Thoracic aorta (tissue), 2 donors: ENCODE measurements at regions not wholly inside any gene's neighbourhood (a gene's known extent, or its start where the extent isn't known, plus 50 kb on each side); places are given as distances from the start of the nearest gene placed in this dataset.

Source experiments
- ATAC-seq: fragments of 150-250 bp; one replicate; pipeline ENCODE4 v1.8.0; 2017; ENCODE audit warnings: low read depth; ENCODE audit not compliant: insufficient number of reproducible peaks, low FRiP score
- DNase-seq: peaks from one replicate; pipeline ENCODE4 v3.0.0-alpha.2; 2020; ENCODE audit warnings: low spot score
- H3K27ac ChIP-seq, 2 donors: fragments of 200-600 bp; sonication (generic); 1 replicate in 1 of 2; 2 replicates in 1 of 2; pipeline ENCODE4 v1.5.1; 2016; ENCODE audit warnings: mild to moderate bottlenecking in 2 of 2, moderate library complexity in 2 of 2
- H3K27me3 ChIP-seq: fragments of 200-600 bp; sonication (generic); replicated peaks from 2 replicates; pipeline ENCODE4 v1.6.0; 2016; ENCODE audit warnings: mild to moderate bottlenecking; ENCODE audit not compliant: insufficient read depth
- H3K36me3 ChIP-seq: fragments of 200-600 bp; sonication (generic); one replicate; pipeline ENCODE4 v1.5.1; 2016
- H3K4me1 ChIP-seq, 2 donors: fragments of 200-600 bp; sonication (generic); 1 replicate in 1 of 2; 2 replicates in 1 of 2; pipeline versions ENCODE4 v1.5.1 to v1.6.0; 2016; ENCODE audit warnings: low read depth in 2 of 2, mild to moderate bottlenecking in 1 of 2; ENCODE audit not compliant: control insufficient read depth in 1 of 2
- H3K4me3 ChIP-seq: fragments of 200-600 bp; sonication (generic); 2 replicates; pipeline ENCODE4 v1.5.1; 2016; ENCODE audit warnings: mild to moderate bottlenecking
- H3K9me3 ChIP-seq: fragments of 200-600 bp; sonication (generic); 2 replicates; pipeline ENCODE4 v1.5.1; 2016
- CTCF ChIP-seq: fragments of 200-600 bp; sonication (generic); IDR thresholded peaks from one replicate; pipeline ENCODE4 v1.5.1; 2019; ENCODE audit warnings: antibody characterized with exemption

DNA sequence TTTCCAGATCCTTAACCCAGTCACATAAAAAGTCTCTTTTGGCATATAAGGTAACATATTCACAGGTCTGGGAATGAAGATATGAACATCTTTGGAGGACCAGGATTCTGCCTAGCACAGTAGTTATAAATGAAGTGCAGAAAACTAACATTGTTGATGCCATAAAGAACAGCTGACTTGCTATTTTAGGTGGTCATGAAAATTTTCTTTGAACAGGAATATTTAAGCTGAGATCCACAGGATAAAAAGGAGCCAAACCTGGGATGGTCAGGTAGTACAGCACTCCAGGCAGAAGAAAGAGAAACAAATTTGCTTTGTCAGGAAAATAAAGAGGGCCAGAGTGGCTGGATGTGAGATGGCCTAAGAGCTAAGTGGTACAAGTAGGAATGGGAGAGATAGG is 80.0 kb downstream of the CENPW start:
- no peak for DNase-seq
- no peak overlapping the region for H3K4me3 ChIP-seq
- no peaks in the 10 kb centered on the region for H3K36me3 ChIP-seq
- no peaks in the 10 kb centered on the region for H3K9me3 ChIP-seq
- no peaks in the 10 kb centered on the region for H3K27me3 ChIP-seq
- no peak for TF ChIP-seq CTCF
- H3K27ac ChIP-seq, result no peak overlapping the region
- H3K4me1 ChIP-seq, result no peaks in the 10 kb centered on the region
- ATAC-seq, result no peak

DNA sequence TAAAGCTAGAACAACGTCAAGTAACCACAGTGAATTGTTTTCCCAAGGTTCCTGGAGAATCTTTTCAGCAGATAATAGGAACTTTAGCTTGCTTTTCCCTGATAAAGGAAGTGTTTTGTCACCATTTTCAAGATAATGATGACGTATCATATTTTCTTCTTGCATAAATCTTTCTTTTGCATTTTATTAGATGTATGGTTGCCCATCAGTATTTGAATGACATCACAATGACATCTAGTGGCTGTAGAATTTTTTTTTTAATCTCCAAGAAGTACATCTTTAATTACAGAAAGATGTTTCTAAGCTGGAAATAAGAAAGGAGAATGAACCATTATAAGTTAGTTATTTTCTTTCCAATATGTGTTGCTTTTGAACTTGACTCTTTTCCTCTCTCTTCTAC is 83.0 kb downstream of the CENPW start:
- Histone ChIP-seq H3K4me3 (no peak overlapping the region), H3K27me3 (no peaks in the 10 kb centered on the region), H3K36me3 (no peaks in the 10 kb centered on the region), H3K27ac (no peak overlapping the region), H3K9me3 (no peaks in the 10 kb centered on the region), H3K4me1 (no peaks in the 10 kb centered on the region)
- no peak for ATAC-seq
- no peak for DNase-seq
- TF ChIP-seq CTCF, result no peak

DNA sequence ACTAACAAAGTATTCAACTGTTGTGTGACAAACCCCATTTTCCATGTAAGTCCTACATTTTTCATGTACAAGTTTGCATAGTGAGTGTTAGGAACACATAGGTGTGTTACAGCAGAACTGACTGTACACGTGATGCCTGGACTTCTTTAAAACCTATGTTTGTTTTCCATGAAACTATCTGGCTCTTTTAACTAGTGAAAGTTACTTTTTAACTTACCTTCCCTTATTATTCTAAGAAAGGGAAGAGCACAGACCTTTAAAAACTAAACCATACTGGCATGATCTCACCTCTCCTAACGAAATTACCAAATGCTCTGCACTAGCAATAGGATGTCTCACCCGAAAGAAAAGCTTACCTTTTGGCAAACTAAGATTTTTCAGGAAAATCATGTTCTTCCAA is 87.8 kb downstream of the CENPW start:
- H3K27me3 ChIP-seq, result no peaks in the 10 kb centered on the region
- no peaks in the 10 kb centered on the region for H3K9me3 ChIP-seq
- no peaks in the 10 kb centered on the region for H3K4me1 ChIP-seq
- H3K36me3 ChIP-seq, result no peaks in the 10 kb centered on the region
- ATAC-seq (no peak), DNase-seq (no peak)
- no peak overlapping the region for H3K27ac ChIP-seq
- TF ChIP-seq CTCF, result no peak
- no peak overlapping the region for H3K4me3 ChIP-seq

DNA sequence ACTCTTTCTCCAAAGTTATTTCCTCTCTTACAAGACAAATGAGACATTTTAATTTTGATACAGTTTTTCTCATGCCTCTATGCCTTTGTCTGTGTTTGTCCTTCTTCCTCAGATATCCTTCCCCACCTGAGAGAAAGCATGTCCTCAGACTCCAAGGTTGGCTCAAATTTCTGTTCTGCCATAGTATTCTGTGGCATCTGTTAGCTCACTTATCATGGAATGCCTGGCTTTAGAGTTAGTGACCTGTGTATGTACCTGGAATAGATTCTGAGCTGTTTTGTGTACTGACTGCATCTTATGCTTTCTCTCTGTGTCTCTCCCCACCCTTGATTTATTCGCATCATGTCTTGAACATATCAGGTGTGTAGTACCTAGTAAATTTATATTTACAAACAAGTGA is 90.0 kb downstream of the CENPW start:
- Histone ChIP-seq H3K9me3 (no peaks in the 10 kb centered on the region), H3K4me3 (no peak overlapping the region), H3K27me3 (no peaks in the 10 kb centered on the region), H3K27ac (no peak overlapping the region), H3K4me1 (no peaks in the 10 kb centered on the region), H3K36me3 (no peaks in the 10 kb centered on the region)
- ATAC-seq (no peak), DNase-seq (no peak)
- TF ChIP-seq CTCF, result no peak

- H3K4me3 ChIP-seq, result no peak overlapping the region
- H3K9me3 ChIP-seq, result no peaks in the 10 kb centered on the region
- H3K4me1 ChIP-seq, result no peaks in the 10 kb centered on the region
- no peaks in the 10 kb centered on the region for H3K27me3 ChIP-seq
- TF ChIP-seq CTCF, result no peak
- no peak overlapping the region for H3K27ac ChIP-seq
- no peaks in the 10 kb centered on the region for H3K36me3 ChIP-seq
- ATAC-seq (no peak), DNase-seq (no peak)
Observed at GRCh38 chr6:126432564-126432963, 92.6 kb downstream of the CENPW start.
